ENCODE measurements at regions not wholly inside any gene's neighbourhood (a gene's known extent, or its start where the extent isn't known, plus 50 kb on each side); places are given as distances from the start of the nearest gene placed in this dataset.

GRCh38 chr5:57710126-57710525, 227.5 kb upstream of the ACTBL2 start:
- TF ChIP-seq EZH2 (IDR thresholded peaks at IDR 0.05; ENCODE audit: borderline replicate concordance, low read depth, low read length, severe bottlenecking) (no peak), CTCF (IDR thresholded peaks at IDR 0.05; ENCODE audit: borderline replicate concordance, extremely low read depth, low read length, poor library complexity, severe bottlenecking) (no peak)
